ENCODE measurements at regions not wholly inside any gene's neighbourhood (a gene's known extent, or its start where the extent isn't known, plus 50 kb on each side); places are given as distances from the start of the nearest gene placed in this dataset.

DNA sequence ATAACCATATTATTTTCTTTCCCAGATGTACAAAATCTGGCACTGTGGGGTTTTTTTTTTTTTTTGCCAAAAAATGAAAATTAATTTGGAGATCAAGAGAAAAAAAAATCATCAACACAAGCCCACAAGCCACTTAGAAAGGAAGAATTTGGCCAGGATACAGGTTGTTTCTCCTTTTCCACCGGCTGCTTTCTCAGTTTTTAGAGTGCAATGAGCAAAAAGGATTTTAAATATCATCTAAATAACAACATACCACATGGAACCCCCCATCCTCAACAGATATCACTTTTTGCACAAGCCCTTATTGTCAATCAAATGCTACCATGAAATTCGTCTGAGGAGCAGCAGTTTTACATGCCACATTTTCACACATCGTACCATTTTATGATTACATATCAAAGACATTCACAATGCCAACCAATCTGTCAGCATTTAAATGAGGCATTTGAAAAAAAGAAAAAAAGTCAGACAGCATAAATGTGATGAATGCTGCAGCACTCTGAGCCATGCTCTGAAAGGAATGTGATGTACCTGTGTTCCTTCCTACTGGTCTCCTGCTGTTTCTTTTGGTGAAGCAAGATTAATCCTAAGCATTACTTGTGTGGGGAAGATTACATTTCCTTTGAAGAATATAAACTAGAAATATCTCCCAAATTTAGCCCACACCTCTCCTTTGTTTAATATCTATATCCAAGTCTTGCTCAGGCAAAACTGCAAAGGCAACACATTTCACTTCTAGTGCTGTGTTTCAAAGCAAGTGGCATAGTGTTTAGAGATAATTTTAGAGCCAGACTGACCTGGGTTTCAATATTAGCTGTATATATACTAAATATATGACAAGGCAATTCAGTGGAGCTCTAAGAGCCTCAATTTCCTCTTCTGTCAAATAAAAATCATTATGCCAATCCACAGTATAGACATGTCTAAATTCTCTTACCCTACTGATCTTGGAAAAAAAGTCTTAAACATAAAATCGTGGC lies 391.3 kb downstream of the CMPK2 start:
- DNase-seq (ENCODE audit: low read depth), result no peak

GRCh38 chr2:6475155-6475940 lies 390.4 kb downstream of the CMPK2 start:
- DNase-seq (ENCODE audit: low read depth), result no peak

- no peak for DNase-seq (ENCODE audit: low read depth)
Measured at GRCh38 chr2:6480514-6480913, 385.2 kb downstream of the CMPK2 start.

DNA sequence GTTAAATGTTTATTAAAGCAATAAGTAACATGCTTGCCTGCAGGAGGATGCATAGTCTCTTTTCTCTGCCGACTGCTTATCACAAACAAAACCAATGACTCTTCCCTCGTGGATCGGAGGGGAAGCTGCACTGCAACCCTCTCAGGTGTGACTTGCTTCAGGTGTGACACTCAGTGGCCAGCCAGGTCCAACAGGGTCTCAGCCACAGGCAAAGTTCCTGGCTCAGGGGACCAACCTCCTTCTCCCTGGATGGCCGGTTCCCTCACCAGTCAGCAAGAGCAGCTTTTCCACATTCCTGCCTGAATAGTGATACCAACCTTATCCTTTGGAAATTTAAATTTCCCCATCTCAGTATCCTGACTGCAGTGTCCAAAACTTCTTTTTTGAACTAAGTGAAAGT lies 383.5 kb downstream of the CMPK2 start:
- DNase-seq (ENCODE audit: low read depth), result no peak

- DNase-seq (ENCODE audit: low read depth), result no peak
Measured at GRCh38 chr2:6487765-6488164, 377.9 kb downstream of the CMPK2 start.

GRCh38 chr2:6492573-6492972 lies 373.1 kb downstream of the CMPK2 start:
- no peak for DNase-seq (ENCODE audit: low read depth)

DNA sequence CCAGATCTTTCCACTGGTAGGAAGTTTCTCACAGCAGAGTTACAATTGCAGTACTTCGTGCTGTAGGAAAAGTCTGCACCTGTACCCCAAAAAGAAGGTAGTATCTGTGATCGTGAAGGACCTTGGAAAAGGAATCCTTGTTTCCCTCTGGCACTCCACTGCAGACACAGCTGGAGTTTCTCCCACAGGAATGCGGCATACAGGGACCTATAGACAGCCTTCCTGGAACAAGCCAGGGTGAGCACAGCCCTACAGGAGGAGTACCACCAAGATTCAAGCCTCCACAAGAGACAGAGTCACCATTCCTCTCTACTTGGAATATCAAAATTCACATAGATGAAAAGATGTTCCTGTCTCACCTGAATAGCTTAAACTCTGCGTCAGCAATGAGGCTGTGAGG lies 372.4 kb downstream of the CMPK2 start:
- DNase-seq (ENCODE audit: low read depth), result no peak

GRCh38 chr2:6493669-6494068 lies 372.0 kb downstream of the CMPK2 start:
- DNase-seq (ENCODE audit: low read depth), result no peak

DNA sequence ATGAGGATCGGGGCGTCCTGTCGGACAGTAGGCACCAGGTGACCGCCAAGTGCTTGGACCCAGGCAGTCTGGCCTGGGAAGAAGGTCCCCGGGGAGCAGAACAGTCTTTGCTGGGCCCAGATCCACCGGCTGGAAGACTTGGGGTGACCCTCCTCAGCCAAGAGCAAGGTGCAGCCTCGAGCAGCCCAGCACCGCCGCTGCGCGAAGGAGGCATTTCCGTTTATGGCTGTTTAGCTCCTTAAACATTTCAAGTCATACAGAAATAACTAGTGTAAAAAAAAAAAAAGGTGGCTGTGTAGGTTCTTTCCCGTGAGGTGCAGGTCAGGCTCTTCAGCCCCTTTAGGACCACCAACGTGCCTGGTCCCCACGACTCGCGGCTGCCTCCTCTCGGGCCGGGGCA lies 370.2 kb downstream of the CMPK2 start:
- DNase-seq (ENCODE audit: low read depth), result no peak

- no peak for DNase-seq (ENCODE audit: low read depth)
Measured at GRCh38 chr2:6496376-6496775, 369.3 kb downstream of the CMPK2 start.

DNA sequence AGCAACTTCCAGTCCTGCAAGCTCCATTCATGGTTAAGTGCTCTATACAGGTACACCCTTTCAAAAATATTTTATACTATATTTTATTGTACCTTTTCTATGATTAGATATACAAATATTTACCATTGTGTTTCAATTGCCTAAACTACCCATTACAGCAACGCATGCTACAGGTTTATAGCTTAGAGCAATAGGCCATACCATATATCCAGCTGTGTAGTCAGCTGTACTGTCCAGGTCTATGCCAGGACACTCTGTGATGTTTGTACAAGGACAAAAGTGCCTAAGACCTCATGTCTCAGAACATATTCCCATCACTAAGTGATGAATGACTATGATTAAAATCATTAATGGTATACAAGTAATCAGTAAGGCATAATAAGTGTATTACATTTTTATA lies 368.7 kb downstream of the CMPK2 start:
- no peak for DNase-seq (ENCODE audit: low read depth)

- no peak for DNase-seq (ENCODE audit: low read depth)
Measured at GRCh38 chr2:6498841-6499240, 366.9 kb downstream of the CMPK2 start.

GRCh38 chr2:6499691-6500090 lies 366.0 kb downstream of the CMPK2 start:
- no peak for DNase-seq (ENCODE audit: low read depth)

GRCh38 chr2:6506361-6506794 lies 359.3 kb downstream of the CMPK2 start:
- peak; percentile 63 for DNase-seq (ENCODE audit: low read depth)

- no peak for DNase-seq (ENCODE audit: low read depth)
Measured at GRCh38 chr2:6506859-6507258, 358.8 kb downstream of the CMPK2 start.

DNA sequence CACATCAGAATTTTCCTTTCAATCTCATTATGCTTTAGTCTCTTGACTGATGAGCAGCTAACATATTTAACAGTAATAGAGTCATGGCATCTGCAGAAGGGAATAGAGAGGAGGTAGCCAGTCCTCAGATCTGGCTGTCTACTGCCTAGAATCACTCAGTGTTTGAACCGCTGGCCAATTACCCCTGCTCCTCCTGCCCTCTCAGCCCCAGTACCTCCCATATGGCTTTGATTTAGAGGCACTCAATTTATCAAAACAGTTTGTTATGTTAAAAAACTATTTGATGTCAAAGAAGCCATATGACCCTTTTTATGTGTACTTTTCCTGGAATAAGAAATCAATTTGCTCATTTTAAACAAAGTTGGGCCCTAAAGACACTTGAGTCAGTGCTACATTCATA lies 355.2 kb downstream of the CMPK2 start:
- DNase-seq (ENCODE audit: low read depth), result no peak

- DNase-seq (ENCODE audit: low read depth), result no peak
Measured at GRCh38 chr2:6512589-6512988, 353.1 kb downstream of the CMPK2 start.

DNA sequence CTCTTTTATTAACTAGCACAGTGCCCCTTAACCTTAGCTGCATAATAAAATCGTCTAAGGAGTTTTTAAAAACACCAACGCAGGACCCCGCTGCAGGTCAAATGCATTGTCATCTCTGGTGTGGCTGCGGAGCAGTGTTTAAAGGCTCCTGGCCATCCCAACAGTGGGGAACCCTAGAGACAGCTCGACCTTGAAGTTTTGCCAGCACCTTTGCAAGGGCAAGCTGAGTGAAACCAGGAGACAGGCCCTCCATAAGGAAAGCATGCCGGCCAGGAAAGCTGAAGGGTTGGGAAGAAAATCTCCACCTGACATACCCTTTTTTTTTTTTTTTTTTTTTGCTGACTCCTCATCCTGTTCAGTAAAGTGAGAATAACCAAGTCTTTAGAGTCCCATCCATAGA lies 349.0 kb downstream of the CMPK2 start:
- no peak for DNase-seq (ENCODE audit: low read depth)

DNA sequence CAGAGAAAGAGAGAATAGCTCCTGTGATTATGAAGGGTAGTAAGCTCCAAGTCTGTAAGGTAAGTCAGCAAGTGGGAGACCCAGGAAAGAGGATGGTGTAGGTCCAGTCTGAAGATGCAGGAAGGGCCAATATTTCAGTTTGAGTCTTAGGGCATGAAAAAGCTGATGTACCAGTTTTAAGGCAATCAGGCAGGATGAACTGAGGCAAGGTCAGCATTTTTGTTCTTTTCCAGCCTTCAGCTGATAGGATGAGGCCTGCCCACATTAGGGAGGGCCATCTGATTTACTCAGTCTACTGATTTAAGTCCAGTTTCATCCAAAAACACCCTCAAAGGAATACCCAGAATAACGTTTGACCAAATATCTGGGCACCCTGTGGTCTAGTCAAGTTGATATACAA lies 347.3 kb downstream of the CMPK2 start:
- DNase-seq (ENCODE audit: low read depth), result no peak

DNA sequence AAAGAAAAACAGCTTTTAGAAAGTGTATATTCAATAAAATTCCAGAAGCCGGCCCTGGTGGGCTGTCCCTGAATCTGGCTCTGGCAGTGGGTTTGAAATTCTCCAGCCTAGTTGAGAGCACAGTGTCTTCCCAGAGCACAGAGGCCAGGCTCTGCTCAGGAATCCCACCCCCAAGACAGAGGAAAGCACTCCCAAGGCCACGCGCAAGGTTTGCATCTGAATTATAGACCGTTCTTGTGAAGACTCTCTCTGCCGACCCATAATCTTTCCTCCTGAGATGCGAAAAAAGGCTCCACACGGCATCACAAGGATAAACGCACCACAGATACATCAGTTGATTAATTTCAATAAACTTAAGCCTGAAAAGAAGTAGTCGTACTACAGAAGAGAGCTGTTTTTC lies 342.2 kb downstream of the CMPK2 start:
- no peak for DNase-seq (ENCODE audit: low read depth)

DNA sequence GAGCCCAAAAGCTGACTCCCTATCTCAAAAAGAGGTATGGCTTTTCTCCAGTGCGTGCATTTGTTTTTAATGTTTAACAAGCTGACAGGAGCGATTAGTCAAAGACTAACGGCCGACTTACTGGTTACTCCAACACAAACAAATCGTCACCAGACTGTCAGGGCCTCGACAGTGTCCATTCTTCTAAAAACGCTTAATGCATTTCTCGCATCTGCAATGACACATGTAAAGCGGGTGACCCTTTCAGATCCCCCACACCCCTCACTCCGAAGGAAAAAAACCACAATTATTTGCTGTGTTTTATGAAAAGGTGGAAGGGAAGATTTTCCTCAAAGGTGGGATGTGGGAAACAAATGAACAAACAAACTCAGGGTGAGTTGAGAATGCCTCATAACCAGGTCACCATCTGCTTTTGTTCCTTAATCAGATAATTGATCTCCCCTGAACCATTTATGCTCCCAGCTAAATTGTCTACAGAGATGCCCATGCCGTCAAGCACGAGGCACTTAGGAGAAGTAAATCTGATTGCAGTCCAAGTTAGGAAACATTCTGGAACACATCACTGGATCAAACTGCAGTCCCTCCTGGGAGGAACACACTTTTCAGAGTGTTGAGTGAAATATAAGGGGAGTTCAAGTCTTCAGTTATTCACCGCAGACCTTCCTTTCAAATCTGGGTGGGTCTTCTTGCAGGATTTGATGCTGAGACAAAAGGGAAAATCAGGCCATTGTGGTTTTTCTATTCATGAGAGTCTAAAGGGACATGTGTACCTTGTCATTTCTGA lies 340.8 kb downstream of the CMPK2 start:
- no peak for DNase-seq (ENCODE audit: low read depth)

- DNase-seq (ENCODE audit: low read depth), result no peak
Measured at GRCh38 chr2:6525475-6525964, 340.2 kb downstream of the CMPK2 start.
